AG09309 (cell line): ENCODE measurements at regions not wholly inside any gene's neighbourhood (a gene's known extent, or its start where the extent isn't known, plus 50 kb on each side); places are given as distances from the start of the nearest gene placed in this dataset.

Source experiments
- DNase-seq: peaks from one replicate; pipeline ENCODE4 v3.0.0-alpha.2; 2010; ENCODE audit warnings: low read depth
- H3K4me3 ChIP-seq: 2 replicates; pipeline ENCODE4 v1.5.1; 2011; ENCODE audit warnings: mild to moderate bottlenecking, low read depth, low read length, moderate library complexity; ENCODE audit not compliant: control insufficient read depth
- CTCF ChIP-seq: IDR thresholded peaks from 2 replicates; pipeline ENCODE4 v1.5.1; 2011; ENCODE audit warnings: mild to moderate bottlenecking, low read depth, low read length, inconsistent platforms; ENCODE audit not compliant: insufficient read depth, control insufficient read depth; ENCODE audit errors: missing control alignments

GRCh38 chr18:51881394-51881793, 458.6 kb upstream of the DCC start:
- no peak for TF ChIP-seq CTCF

GRCh38 chr18:51884039-51884438, 456.0 kb upstream of the DCC start:
- TF ChIP-seq CTCF = no peak
- H3K4me3 ChIP-seq = no peak overlapping the region
- DNase-seq = no peak

More at GRCh38 chr18:51881394-51881793, 458.6 kb upstream of the DCC start:
- no peak for DNase-seq
- H3K4me3 ChIP-seq = no peak overlapping the region

GRCh38 chr18:51890762-51891161, 449.2 kb upstream of the DCC start:
- no peak overlapping the region for H3K4me3 ChIP-seq
- DNase-seq = no peak
- no peak for TF ChIP-seq CTCF

GRCh38 chr18:51891876-51892275, 448.1 kb upstream of the DCC start:
- H3K4me3 ChIP-seq = no peak overlapping the region
- no peak for DNase-seq
- no peak for TF ChIP-seq CTCF

- no peak overlapping the region for H3K4me3 ChIP-seq
- no peak for DNase-seq
- TF ChIP-seq CTCF = no peak
Observed at GRCh38 chr18:51897884-51898283, 442.1 kb upstream of the DCC start.

GRCh38 chr18:51907687-51908597, 432.1 kb upstream of the DCC start:
- H3K4me3 ChIP-seq = no peak overlapping the region
- DNase-seq = no peak
- TF ChIP-seq CTCF = no peak
